IPS-18c (cell line): ENCODE measurements at regions not wholly inside any gene's neighbourhood (a gene's known extent, or its start where the extent isn't known, plus 50 kb on each side); places are given as distances from the start of the nearest gene placed in this dataset.

Experiments used
- H3K4me3 ChIP-seq: 2 replicates; pipeline ENCODE4 v1.7.0; 2013; ENCODE audit warnings: low read depth, mild to moderate bottlenecking, low read length, moderate library complexity; ENCODE audit not compliant: insufficient read depth
- H3K9me3 ChIP-seq: one replicate; pipeline ENCODE4 v1.6.1; 2013; ENCODE audit warnings: mild to moderate bottlenecking, low read length, moderate library complexity; ENCODE audit not compliant: control insufficient read depth, insufficient read depth

DNA sequence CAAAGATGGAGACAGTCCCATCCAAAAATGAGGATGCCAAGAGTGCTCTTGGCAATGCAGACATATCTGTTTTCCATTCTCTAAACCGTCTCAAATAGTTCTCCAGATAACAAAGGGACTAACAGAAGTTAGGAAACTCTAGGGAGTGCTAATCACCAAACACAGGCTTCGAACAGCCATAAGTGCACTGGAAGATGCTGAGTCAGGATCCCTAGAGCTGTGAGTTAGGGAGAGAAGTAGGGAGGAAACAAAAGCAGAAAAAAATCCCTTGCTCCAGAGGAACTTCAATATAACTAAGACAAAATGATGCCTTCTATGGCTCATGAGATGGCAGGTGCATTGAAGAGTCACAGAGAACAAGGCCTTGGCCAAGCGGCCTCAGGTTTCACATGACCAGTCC, 251.0 kb upstream of the PPARGC1A start:
- no peaks in the 10 kb centered on the region for H3K9me3 ChIP-seq
- H3K4me3 ChIP-seq = no peak overlapping the region

DNA sequence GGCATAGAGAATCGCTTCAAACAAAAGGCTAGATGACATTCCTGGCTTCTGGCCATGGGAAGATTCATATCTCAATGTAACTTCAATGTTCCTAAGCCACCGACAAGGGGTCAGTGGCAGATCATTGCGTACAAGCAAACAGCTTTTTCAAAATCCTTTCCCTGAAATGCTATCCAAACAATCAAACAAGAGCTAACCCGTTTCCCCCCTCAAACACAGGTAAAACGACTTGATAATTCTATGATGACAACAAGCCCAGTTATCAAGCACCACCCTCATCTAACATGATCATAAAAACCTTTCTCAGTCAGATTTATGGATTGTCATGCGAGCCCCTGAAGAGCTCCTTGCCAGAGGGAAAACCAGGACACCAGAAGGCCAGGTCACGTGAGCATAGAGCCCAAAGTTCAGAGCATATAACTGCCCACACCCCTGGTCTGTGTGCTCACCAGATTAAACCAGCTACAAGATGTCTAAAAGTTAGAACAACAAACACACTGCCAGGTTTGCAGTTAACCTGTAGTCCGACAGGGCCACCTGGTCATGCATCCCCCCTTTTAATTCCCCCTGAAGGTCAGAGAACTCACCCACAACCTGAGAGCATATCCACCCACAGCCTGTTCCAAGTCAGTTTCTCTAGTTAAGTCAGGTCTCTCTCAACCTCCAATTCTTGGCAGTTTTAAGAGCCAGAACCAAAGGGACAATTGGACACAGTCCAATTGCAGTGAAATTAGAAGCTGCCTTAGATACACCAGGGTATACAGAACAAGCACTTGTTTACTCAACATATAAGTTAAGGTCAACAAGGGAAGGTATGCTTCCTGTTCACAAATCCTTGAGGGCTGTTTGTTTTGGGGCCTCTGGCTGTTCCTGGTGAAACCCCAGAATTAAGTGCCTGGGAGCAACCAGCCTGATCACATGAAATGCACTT, 248.1 kb upstream of the PPARGC1A start:
- no peaks in the 10 kb centered on the region for H3K9me3 ChIP-seq
- H3K4me3 ChIP-seq = no peak overlapping the region

DNA sequence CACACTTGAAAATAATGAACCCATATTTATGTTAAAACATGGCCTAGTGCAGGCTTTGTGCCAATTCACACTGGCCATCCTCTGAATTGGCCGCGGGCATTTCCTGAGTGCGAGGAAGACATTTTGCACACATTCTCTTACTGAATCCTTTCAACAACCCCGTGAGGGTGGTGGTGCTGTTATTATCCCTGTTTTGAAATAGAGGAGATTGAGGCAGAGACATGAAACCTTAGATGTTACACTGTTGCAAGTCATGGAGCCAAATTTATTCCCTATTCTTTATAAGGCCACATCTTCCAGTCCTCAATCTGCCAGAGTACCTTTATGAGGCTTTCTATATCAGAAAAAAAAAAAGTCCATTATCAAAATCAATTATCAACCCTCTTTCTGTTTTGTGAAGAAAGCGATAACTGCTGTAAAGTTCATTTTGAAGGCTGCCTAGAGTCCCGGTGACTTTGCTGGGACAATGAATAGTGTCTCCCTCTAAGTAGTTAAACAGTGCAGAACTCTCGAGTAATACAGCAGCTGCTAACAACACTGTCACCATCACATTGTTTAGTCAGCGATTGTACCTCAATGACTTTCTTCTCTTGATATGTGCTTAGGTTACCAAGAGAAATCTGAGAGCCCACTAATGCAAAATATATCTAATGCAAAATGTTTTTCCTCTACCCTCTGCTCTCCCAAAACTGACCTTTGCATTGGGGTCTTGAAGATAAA, 242.3 kb upstream of the PPARGC1A start:
- Histone ChIP-seq H3K9me3 (no peaks in the 10 kb centered on the region), H3K4me3 (no peak overlapping the region)

DNA sequence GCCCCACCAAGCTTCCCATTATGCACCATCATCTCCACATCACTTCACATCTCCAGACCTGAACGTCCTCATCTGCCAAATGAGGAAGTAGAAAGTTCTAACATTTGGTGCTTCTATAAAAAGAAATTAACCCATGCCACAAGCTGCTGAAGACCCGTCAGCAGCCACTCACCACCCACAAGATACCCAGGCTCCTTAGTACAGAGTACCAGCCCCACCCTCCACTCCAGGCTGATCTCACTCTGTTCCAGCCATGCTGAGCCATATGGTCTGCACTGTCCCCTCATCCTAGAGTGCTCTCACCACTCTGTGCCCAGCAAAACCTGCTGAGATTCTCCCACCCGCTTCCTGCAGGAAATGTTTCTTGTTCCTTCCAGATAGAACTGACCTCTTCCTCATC, 240.8 kb upstream of the PPARGC1A start:
- no peak overlapping the region for H3K4me3 ChIP-seq
- no peaks in the 10 kb centered on the region for H3K9me3 ChIP-seq

DNA sequence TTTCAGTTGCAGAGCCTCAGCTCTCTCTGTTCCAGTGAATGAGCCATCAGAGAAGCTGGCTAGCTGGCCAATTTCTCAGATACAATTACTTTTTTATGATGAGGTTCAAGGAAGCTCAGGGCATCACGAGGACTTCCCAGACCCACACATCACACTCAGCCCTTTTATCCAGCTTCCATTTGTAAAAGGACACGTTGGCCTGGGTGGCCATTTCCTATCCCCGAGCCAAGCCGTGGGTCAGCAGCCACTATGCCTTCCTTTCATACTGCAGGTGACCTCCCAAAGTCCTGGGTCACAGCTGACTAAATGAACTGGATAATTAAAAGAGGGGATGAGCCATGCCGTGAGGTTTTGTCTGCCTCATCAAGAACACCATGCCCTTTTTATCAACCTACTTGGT, 236.9 kb upstream of the PPARGC1A start:
- H3K9me3 ChIP-seq = no peaks in the 10 kb centered on the region
- H3K4me3 ChIP-seq = no peak overlapping the region

DNA sequence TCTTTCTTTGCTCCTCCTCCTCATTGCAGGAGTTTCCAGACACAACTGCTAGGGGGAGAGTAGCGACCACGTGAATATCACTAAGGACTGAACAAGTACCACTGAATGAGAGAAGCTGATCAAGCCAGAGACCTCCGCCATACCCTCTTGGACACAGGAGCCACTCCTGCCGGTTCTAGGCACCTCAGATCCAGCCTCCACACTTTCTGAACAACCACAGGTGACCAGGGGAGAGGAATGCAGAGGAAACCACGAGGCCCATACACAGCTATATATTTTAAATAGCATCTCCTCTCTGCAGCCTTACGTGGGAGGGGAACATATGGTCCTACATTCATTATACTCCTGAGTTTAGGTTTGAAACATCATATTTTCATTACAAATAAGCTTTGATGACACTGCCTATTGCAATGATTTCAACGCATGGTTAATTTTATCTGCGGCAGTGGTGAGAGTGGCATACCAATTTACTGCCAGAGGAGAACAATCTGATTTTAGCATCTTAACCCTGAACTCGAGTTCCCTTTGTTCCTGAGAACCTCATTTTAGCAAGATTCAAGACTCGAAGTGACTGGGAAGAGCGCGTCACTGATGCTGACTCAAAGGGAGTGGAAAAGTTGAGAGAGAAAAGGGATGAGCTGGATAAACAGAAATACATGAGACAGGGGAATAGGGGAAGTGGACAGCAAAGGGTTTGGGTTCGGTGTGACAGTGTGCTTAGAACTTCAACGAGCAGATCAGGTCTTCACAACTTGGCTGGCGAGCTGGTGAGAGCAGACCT, 231.7 kb upstream of the PPARGC1A start:
- Histone ChIP-seq H3K9me3 (no peaks in the 10 kb centered on the region), H3K4me3 (no peak overlapping the region)

DNA sequence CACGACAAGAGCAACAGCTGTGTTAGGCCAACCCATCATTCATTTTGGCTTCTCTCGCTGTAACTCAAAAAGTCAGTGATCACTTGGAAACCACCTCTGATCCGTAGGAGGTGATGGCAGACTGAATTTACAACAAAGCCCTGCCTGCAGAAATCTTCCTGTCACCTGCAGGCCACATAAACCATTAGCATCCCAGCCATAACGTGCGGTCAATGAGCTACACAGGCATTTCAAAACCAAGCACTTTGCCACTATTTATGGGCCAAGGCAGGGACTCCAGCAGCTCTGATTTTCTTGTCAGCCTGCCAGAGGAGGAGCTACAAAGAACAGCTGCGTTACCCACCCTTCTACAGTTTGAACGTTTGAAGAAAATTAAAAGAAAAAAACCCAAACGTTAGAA, 228.1 kb upstream of the PPARGC1A start:
- H3K9me3 ChIP-seq = no peaks in the 10 kb centered on the region
- H3K4me3 ChIP-seq = no peak overlapping the region

DNA sequence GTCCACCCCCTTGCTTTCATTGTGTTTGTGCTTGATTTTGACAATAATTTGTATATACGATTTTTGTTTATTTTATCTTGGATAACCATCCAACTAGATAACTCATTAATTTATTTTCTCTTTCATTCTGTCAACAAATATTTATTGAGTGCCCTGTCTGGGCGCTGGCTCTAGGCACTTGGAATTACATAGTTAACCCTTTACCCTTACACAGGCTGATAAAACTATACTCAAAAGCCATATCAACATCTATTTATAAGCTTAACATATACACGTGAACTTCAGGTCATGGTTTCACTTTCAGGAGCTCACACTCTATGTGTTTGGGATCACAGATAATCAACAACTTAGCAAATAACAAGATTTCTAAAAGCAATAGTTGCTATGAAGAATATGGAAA, 226.3 kb upstream of the PPARGC1A start:
- Histone ChIP-seq H3K9me3 (no peaks in the 10 kb centered on the region), H3K4me3 (no peak overlapping the region)

DNA sequence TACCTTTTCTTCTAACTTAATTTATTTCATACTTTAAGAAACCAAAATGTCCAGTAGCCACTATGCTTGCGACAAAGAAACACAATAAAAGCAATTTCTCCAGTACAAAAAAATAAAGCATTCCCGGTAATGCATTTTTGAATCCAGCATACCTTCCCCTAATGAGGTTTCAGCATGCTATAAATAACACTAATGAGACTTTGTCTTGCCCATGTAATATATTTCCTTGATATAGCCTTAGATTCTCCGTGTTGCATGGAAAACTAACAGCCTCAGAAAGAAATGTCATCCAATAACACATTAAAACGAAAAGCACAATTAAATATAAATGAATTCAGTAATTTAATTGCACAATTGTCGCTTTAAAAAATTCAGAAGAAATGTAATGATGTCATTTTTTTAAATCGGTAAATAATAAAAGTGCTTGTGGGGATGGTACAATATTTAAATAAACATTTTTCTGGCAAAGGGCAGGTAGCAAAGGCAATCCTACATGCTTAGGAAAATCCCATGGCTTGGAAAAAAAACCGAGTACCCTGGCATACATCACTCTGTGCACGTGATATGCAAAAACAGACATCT, 225.2 kb upstream of the PPARGC1A start:
- Histone ChIP-seq H3K4me3 (no peak overlapping the region), H3K9me3 (no peaks in the 10 kb centered on the region)

DNA sequence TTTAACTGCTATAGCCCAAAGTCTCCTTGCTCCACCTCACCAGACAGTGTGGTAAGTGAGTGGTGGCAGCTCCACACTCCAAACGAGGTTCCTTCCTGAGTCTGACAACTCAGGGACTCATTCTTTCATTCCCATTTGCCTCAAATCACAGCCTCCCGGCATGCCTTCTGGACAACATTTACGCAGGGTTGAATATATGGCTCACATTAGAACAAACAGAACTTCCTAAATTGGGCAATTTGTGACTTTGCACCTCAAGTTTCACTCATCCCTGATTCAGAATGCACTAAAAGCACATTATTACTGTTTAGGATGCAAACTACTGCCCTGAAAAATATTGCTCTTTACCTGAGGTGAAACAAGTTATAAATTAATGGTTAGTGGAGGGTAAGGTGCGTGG, 224.6 kb upstream of the PPARGC1A start:
- Histone ChIP-seq H3K9me3 (no peaks in the 10 kb centered on the region), H3K4me3 (no peak overlapping the region)

DNA sequence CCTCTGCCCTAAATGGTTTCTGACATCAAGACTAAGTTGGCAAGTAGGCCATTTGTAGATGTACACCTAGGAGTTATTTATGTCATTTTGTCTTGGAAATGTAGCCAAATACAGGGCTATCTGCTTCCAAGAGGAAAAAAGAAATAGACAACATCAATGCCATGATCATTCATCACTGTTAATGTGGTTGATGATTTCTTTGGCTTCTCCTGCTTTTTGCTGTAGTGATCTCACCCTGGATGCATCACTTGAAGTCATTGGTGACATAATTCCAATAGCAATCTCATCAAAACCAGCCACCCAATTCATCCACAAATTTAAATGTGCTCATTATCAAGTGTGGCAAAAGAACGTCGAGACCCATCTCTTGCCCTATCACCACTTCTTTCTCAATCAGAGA, 222.6 kb upstream of the PPARGC1A start:
- no peaks in the 10 kb centered on the region for H3K9me3 ChIP-seq
- no peak overlapping the region for H3K4me3 ChIP-seq

DNA sequence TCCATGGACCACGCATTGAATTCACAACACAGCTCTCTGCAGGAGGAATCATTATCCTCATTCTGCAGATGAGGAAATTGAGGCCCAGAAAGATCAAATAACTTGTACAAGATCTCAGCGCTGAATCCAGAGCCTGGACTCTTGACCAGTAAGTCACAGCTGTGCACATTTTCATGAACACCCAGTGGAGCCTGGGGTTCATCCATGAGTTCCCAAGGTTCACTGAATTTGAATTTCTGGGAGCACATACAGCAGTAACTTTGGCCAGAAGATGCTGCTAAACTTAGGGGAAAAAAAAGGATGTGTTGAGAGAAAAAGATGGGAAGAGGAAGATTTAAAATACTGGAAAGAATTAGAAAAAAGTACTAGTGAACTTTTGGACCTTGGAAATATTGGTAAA, 218.7 kb upstream of the PPARGC1A start:
- no peak overlapping the region for H3K4me3 ChIP-seq
- no peaks in the 10 kb centered on the region for H3K9me3 ChIP-seq

DNA sequence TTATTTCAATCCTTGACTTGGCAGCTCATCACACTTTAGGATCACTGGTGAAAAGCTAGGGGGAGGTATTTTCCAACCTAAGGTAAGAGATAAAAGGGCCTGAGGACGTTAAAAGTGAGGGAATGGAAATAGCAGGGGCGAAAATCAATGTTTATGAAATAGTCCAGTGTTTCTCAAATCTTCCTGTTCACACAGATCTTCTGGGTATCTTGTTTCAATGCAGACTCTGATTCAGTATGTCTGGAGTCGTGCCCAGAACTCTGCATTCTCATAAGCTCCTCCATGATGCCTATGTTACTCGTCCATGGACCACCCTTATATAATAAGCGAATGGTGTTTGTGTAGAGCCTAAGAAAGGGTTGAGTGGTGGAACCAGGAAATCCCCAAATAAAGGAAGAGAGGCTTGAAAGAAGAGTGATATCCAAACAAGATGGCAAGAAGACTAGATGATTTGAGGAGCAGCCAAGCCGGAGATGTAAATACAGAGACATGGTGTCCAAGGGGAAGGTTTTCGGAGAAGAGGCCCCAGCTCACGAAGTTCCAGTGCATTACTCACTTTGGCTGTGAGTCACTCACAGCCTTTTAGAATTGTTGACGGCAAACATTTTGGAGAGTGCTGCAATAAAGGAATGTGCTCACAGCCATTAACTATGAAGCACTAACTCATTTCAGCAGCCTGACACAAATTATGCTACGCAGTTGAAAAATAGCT, 215.6 kb upstream of the PPARGC1A start:
- no peaks in the 10 kb centered on the region for H3K9me3 ChIP-seq
- H3K4me3 ChIP-seq = no peak overlapping the region

DNA sequence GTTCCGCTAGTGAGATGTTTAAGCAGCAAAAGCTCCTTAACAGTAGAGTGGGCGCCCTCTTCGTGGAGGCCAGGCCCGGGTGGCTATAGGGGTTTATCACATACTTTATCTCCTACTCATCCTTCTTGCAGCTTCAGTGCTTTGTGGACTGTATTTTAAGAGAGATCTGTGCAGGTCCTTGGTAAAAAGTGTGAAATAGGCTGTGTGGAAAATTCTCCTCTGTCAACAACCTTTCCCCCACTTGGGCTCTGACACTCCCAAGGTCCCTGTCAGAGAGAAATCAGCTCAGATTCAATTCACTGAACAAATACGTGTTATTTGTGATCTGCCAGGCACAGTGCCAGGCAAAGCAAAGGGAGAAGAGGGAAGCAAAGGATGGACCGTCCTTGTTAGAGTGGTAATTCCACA, 214.3 kb upstream of the PPARGC1A start:
- H3K9me3 ChIP-seq = no peaks in the 10 kb centered on the region
- no peak overlapping the region for H3K4me3 ChIP-seq

DNA sequence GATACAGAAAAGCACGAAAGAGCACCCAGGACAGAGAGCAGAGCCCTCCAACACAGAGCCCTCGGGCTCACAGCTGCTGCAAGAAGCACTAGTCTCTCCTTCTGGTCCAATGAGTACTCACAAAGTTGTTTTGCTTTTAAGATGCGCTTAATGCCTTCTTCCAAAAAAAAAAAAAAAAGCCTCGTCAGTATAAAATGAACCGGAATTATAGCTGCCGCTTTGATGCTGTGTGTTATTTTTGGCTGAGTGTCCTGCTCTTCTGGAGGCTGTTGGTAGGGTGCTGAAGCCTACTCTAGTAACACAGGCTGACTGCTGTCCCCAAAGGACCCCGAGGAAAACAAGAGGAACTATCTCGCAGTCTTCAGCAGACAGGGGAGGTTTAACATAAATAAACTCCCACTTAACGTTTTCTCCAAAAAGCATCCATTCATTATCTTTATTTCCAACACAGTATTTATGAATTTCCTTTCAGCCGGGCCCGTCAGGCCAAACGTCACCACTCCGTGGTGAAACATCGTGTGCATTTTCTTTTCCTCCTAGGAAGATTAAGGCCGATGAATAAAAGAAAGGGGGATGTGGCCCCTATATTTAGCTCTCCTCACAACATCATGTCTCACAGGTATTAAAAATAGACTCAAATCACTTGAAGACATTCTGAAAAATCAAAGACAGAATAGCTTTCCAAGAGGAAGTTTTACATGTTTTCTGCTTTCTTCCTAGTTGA, 213.7 kb upstream of the PPARGC1A start:
- no peak overlapping the region for H3K4me3 ChIP-seq
- H3K9me3 ChIP-seq = no peaks in the 10 kb centered on the region

DNA sequence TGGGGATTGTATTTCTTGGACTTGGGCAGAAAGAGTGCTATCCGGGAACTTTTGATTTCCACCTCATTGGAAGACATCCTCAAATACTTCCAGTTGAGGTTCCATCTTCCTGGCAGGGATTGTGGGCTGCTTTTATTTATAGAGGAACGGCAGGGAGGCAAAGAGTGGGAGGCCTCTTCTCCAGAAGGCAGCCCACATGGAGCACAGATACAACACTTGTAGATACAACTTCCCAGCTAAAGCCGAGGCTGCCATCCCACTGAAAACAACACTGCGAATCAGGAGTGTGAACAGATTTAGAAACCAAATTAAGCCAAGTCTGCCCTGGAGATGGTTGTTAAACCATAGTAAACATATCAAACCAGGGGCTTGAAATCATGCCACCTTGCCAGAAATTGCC, 212.8 kb upstream of the PPARGC1A start:
- Histone ChIP-seq H3K9me3 (no peaks in the 10 kb centered on the region), H3K4me3 (no peak overlapping the region)
